ENCODE measurements at regions not wholly inside any gene's neighbourhood (a gene's known extent, or its start where the extent isn't known, plus 50 kb on each side); places are given as distances from the start of the nearest gene placed in this dataset.
A peak's percentile ranks its signal among the peaks of the same experiment; 100 is the strongest.

DNA sequence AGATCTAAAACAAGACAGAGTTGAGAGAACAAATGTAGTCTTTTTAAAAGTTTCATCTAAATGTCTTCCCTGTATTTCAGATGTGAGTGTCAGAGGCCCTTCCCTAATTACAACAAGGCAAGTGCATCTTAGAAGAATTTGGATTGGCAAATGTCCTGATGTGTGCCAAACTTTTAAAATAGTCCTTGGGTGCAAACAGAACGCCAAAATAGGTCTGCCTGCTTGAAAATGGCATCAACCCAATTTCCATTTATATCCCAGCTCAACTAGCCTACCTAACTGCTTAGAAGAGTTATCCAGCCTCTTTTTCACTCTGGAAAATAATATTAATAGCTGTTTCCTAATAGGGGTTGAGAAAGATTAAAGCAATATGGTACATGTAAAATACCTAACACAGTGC lies 311.8 kb upstream of the ARRDC4 start:
- TF ChIP-seq EZH2phosphoT487 (IDR thresholded peaks at IDR 0.05; ENCODE audit: low read length) (no peak), EZH2 (optimal IDR thresholded peaks at IDR 0.05; ENCODE audit: low read depth, low read length) (no peak)
- TF ChIP-seq, protein P1, sequence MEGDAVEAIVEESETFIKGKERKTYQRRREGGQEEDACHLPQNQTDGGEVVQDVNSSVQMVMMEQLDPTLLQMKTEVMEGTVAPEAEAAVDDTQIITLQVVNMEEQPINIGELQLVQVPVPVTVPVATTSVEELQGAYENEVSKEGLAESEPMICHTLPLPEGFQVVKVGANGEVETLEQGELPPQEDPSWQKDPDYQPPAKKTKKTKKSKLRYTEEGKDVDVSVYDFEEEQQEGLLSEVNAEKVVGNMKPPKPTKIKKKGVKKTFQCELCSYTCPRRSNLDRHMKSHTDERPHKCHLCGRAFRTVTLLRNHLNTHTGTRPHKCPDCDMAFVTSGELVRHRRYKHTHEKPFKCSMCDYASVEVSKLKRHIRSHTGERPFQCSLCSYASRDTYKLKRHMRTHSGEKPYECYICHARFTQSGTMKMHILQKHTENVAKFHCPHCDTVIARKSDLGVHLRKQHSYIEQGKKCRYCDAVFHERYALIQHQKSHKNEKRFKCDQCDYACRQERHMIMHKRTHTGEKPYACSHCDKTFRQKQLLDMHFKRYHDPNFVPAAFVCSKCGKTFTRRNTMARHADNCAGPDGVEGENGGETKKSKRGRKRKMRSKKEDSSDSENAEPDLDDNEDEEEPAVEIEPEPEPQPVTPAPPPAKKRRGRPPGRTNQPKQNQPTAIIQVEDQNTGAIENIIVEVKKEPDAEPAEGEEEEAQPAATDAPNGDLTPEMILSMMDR (IDR thresholded peaks at IDR 0.05; ENCODE audit: low read length), result no peak

DNA sequence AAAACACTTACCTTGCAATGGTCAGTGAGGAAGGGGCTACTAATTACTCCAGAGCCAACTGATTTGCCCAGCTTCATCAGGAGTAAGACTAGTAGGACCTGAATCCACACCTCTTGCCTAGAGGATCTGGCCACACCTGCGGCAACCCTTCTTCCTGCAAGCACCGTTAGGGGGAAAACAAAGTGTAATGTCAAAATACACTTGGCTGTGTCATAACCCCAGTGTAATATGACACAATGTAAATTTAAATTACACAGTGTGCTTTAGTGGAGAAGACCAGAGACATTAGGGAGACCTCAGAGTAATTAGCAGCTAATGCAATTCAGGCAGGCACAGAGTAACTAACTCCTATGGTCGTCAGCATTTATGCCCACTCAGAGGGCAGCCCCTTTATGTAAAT lies 308.5 kb upstream of the ARRDC4 start:
- H3K4me1 ChIP-seq (ENCODE audit: low read length), result no peaks in the 10 kb centered on the region
- H3K27me3 ChIP-seq (replicated peaks; ENCODE audit: insufficient read depth, low read length), result no peaks in the 10 kb centered on the region
- H3K9me3 ChIP-seq (replicated peaks; ENCODE audit: insufficient read depth, low read length), result no peaks in the 10 kb centered on the region
- H3K27ac ChIP-seq (ENCODE audit: low read length), result no peak overlapping the region
- TF ChIP-seq, protein P1 (IDR thresholded peaks at IDR 0.05; ENCODE audit: low read length), result no peak
- TF ChIP-seq EZH2 (optimal IDR thresholded peaks at IDR 0.05; ENCODE audit: low read depth, low read length) (no peak), EZH2phosphoT487 (IDR thresholded peaks at IDR 0.05; ENCODE audit: low read length) (no peak)
- H3K4me3 ChIP-seq (ENCODE audit: low read length), result no peak overlapping the region
- H2AFZ ChIP-seq (ENCODE audit: low read length), result no peak overlapping the region
- H4K20me1 ChIP-seq (ENCODE audit: insufficient read depth, low read length), result no peaks in the 10 kb centered on the region
- H3K9me2 ChIP-seq (replicated peaks; ENCODE audit: insufficient read depth, low read length), result no peaks in the 10 kb centered on the region
- no peaks in the 10 kb centered on the region for H3K36me3 ChIP-seq (replicated peaks; ENCODE audit: insufficient read depth, low read length)
- H3K4me2 ChIP-seq (ENCODE audit: low read depth, low read length), result no peak overlapping the region
- no peaks in the 10 kb centered on the region for H3F3A ChIP-seq (ENCODE audit: insufficient read depth, low read length)
- no peak for DNase-seq
- H3K79me2 ChIP-seq (ENCODE audit: low read length), result no peaks in the 10 kb centered on the region
- no peak overlapping the region for H3K9ac ChIP-seq (ENCODE audit: low read length)

More for the DNA sequence above, 311.8 kb upstream of the ARRDC4 start:
- no peaks in the 10 kb centered on the region for H4K20me1 ChIP-seq (ENCODE audit: insufficient read depth, low read length)
- no peak overlapping the region for H3K4me3 ChIP-seq (ENCODE audit: low read length)
- H3K79me2 ChIP-seq (ENCODE audit: low read length), result no peaks in the 10 kb centered on the region
- H3F3A ChIP-seq (ENCODE audit: insufficient read depth, low read length), result no peaks in the 10 kb centered on the region
- no peaks in the 10 kb centered on the region for H3K9me2 ChIP-seq (replicated peaks; ENCODE audit: insufficient read depth, low read length)
- no peaks in the 10 kb centered on the region for H3K36me3 ChIP-seq (replicated peaks; ENCODE audit: insufficient read depth, low read length)
- no peak overlapping the region for H3K9ac ChIP-seq (ENCODE audit: low read length)
- no peaks in the 10 kb centered on the region for H3K4me1 ChIP-seq (ENCODE audit: low read length)
- H2AFZ ChIP-seq (ENCODE audit: low read length), result no peak overlapping the region
- no peak for DNase-seq
- H3K27me3 ChIP-seq (replicated peaks; ENCODE audit: insufficient read depth, low read length), result no peaks in the 10 kb centered on the region
- H3K27ac ChIP-seq (ENCODE audit: low read length), result no peak overlapping the region
- H3K4me2 ChIP-seq (ENCODE audit: low read depth, low read length), result no peak overlapping the region
- H3K9me3 ChIP-seq (replicated peaks; ENCODE audit: insufficient read depth, low read length), result no peaks in the 10 kb centered on the region

DNA sequence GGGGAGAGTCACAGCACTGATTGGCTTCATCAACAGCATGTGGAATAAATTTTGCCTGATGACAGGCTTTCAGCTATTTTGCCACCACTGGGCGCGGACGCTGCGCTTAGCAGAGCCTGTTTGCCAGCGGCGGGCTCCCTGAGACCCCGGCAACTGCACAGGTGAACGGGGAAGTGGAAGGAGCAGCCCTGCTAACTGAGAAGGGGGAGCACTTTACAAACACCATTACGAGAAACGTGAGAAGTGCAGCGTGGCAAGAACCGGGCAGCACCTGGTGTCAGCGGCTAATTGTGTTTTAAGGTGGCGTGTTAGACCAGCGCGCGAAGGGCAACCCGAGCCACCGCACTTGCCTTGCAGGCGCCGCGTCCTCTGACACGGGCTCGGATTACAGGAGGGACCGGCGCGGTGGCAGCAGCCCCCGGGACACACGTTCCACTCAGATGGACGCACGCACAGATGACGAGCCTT lies 307.8 kb upstream of the ARRDC4 start:
- Histone ChIP-seq H3K9me3 (replicated peaks; ENCODE audit: insufficient read depth, low read length) (no peaks in the 10 kb centered on the region), H3F3A (ENCODE audit: insufficient read depth, low read length) (no peaks in the 10 kb centered on the region), H3K4me3 (ENCODE audit: low read length) (no peak overlapping the region), H3K27me3 (replicated peaks; ENCODE audit: insufficient read depth, low read length) (no peaks in the 10 kb centered on the region), H3K9me2 (replicated peaks; ENCODE audit: insufficient read depth, low read length) (no peaks in the 10 kb centered on the region), H3K36me3 (replicated peaks; ENCODE audit: insufficient read depth, low read length) (no peaks in the 10 kb centered on the region), H3K79me2 (ENCODE audit: low read length) (no peaks in the 10 kb centered on the region), H3K4me1 (ENCODE audit: low read length) (no peaks in the 10 kb centered on the region), H3K27ac (ENCODE audit: low read length) (no peak overlapping the region), H3K4me2 (ENCODE audit: low read depth, low read length) (peak overlapping the region; percentile 41; the same call in 1 of the 2 replicates), H4K20me1 (ENCODE audit: insufficient read depth, low read length) (no peaks in the 10 kb centered on the region), H3K9ac (ENCODE audit: low read length) (no peak overlapping the region), H2AFZ (ENCODE audit: low read length) (peak overlapping the region; percentile 21)
- TF ChIP-seq EZH2 (optimal IDR thresholded peaks at IDR 0.05; ENCODE audit: low read depth, low read length) (no peak), EZH2phosphoT487 (IDR thresholded peaks at IDR 0.05; ENCODE audit: low read length) (no peak)
- TF ChIP-seq, protein P1 (IDR thresholded peaks at IDR 0.05; ENCODE audit: low read length), result no peak
- peak; percentile 10 for DNase-seq

All from MM.1S (cell line).